ENCODE measurements at regions not wholly inside any gene's neighbourhood (a gene's known extent, or its start where the extent isn't known, plus 50 kb on each side); places are given as distances from the start of the nearest gene placed in this dataset.

DNA sequence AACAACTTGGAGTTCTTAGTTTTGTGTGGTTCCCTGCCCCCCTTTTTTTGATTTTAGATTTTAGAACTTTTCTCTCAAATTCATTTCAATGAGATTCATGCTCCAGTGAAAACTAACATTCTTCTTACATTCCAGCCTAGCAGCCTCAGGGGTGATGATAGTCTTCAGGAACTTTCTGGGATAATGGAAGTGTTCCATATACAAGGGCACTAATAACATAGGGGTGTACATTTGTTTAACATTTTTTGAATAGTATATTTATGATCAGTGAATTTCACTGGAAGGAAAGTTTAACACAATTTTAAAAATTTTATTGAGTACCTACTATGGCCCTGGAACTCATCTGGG, 61.4 kb upstream of the ZNF648 start:
- Histone ChIP-seq H3K4me3 (ENCODE audit: low read depth, low read length, poor library complexity, severe bottlenecking) (no peak overlapping the region), H3K36me3 (ENCODE audit: insufficient read depth, low read length) (no peaks in the 10 kb centered on the region), H3K4me2 (ENCODE audit: low read length) (no peak overlapping the region), H3K27me3 (ENCODE audit: insufficient read depth, low read length) (no peaks in the 10 kb centered on the region), H3F3A (ENCODE audit: insufficient read depth, low read length) (no peaks in the 10 kb centered on the region), H3K9ac (ENCODE audit: low read length) (no peak overlapping the region), H3K4me1 (ENCODE audit: insufficient read depth, low read length, severe bottlenecking) (no peaks in the 10 kb centered on the region), H4K20me1 (ENCODE audit: insufficient read depth, low read length) (no peaks in the 10 kb centered on the region), H3K9me3 (ENCODE audit: low read length) (no peaks in the 10 kb centered on the region), H3K79me2 (ENCODE audit: insufficient read depth, low read length) (no peaks in the 10 kb centered on the region), H2AFZ (ENCODE audit: low read length) (no peak overlapping the region), H3K27ac (ENCODE audit: low read depth, low read length, poor library complexity, severe bottlenecking) (no peak overlapping the region), H3K9me2 (ENCODE audit: low read depth, low read length) (no peaks in the 10 kb centered on the region)
- TF ChIP-seq, protein P1, sequence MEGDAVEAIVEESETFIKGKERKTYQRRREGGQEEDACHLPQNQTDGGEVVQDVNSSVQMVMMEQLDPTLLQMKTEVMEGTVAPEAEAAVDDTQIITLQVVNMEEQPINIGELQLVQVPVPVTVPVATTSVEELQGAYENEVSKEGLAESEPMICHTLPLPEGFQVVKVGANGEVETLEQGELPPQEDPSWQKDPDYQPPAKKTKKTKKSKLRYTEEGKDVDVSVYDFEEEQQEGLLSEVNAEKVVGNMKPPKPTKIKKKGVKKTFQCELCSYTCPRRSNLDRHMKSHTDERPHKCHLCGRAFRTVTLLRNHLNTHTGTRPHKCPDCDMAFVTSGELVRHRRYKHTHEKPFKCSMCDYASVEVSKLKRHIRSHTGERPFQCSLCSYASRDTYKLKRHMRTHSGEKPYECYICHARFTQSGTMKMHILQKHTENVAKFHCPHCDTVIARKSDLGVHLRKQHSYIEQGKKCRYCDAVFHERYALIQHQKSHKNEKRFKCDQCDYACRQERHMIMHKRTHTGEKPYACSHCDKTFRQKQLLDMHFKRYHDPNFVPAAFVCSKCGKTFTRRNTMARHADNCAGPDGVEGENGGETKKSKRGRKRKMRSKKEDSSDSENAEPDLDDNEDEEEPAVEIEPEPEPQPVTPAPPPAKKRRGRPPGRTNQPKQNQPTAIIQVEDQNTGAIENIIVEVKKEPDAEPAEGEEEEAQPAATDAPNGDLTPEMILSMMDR (IDR thresholded peaks at IDR 0.05; ENCODE audit: low read length), result no peak
- TF ChIP-seq EZH2 (IDR thresholded peaks at IDR 0.05; ENCODE audit: borderline replicate concordance, low read length), result no peak

DNA sequence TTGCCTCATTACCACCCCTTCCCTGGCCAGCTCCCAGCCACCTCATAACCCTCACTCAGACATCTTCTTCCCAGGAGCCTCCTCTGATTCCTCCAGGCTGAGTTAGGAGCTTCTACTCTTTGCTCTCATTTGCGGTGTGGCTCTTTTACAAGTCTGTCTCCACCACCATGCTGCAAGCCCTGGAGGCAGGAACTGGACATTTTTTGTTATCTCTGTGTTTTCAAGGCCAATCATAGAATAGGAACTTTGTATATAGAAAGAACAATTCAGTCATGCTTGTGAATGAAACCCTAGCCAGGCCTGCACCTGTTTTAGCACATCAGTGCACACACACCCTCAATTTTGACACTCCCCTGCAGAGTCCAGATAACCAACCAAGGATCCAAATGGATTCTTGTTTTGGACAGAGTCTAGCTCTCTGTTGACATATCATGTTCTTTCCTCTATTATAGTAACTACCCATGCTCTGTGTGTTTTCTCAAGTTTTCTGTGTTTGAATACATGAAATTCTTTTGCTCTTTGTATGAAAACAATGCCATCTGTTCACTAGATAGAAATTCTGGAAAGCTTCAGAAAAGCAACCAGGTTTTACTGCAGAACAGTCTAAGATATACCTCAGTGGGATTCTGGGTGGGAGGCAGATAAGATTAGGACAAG, 60.9 kb upstream of the ZNF648 start:
- no peak overlapping the region for H2AFZ ChIP-seq (ENCODE audit: low read length)
- no peak overlapping the region for H3K27ac ChIP-seq (ENCODE audit: low read depth, low read length, poor library complexity, severe bottlenecking)
- no peaks in the 10 kb centered on the region for H3F3A ChIP-seq (ENCODE audit: insufficient read depth, low read length)
- H3K4me3 ChIP-seq (ENCODE audit: low read depth, low read length, poor library complexity, severe bottlenecking), result no peak overlapping the region
- H3K36me3 ChIP-seq (ENCODE audit: insufficient read depth, low read length), result no peaks in the 10 kb centered on the region
- H3K9ac ChIP-seq (ENCODE audit: low read length), result no peak overlapping the region
- no peaks in the 10 kb centered on the region for H3K27me3 ChIP-seq (ENCODE audit: insufficient read depth, low read length)
- no peaks in the 10 kb centered on the region for H4K20me1 ChIP-seq (ENCODE audit: insufficient read depth, low read length)
- no peaks in the 10 kb centered on the region for H3K9me3 ChIP-seq (ENCODE audit: low read length)
- no peak overlapping the region for H3K4me2 ChIP-seq (ENCODE audit: low read length)
- no peaks in the 10 kb centered on the region for H3K9me2 ChIP-seq (ENCODE audit: low read depth, low read length)
- H3K4me1 ChIP-seq (ENCODE audit: insufficient read depth, low read length, severe bottlenecking), result no peaks in the 10 kb centered on the region
- no peaks in the 10 kb centered on the region for H3K79me2 ChIP-seq (ENCODE audit: insufficient read depth, low read length)
- TF ChIP-seq, protein P1 (IDR thresholded peaks at IDR 0.05; ENCODE audit: low read length), result no peak
- no peak for TF ChIP-seq EZH2 (IDR thresholded peaks at IDR 0.05; ENCODE audit: borderline replicate concordance, low read length)

DNA sequence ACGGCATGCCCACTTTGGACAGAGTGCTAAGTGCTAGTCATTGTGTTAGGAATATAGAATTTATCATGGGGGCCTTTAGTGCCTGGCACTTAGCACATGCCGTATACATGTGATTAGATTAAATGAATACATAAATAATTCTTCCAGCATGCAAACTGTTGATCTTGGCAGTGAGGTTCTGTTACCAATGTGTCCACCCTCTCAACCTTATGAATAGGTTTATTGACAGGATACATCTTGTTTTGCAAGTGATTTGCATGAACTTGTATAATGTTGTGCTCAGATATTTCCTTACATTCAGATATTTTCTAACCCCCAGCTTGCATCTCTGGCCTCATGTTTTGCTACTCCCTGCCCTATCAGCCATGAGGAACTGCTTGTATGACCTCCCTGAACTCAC, 60.3 kb upstream of the ZNF648 start:
- no peaks in the 10 kb centered on the region for H3K4me1 ChIP-seq (ENCODE audit: insufficient read depth, low read length, severe bottlenecking)
- no peaks in the 10 kb centered on the region for H3K27me3 ChIP-seq (ENCODE audit: insufficient read depth, low read length)
- no peaks in the 10 kb centered on the region for H4K20me1 ChIP-seq (ENCODE audit: insufficient read depth, low read length)
- H3K4me2 ChIP-seq (ENCODE audit: low read length), result no peak overlapping the region
- H3K79me2 ChIP-seq (ENCODE audit: insufficient read depth, low read length), result no peaks in the 10 kb centered on the region
- H2AFZ ChIP-seq (ENCODE audit: low read length), result no peak overlapping the region
- H3K9ac ChIP-seq (ENCODE audit: low read length), result no peak overlapping the region
- TF ChIP-seq EZH2 (IDR thresholded peaks at IDR 0.05; ENCODE audit: borderline replicate concordance, low read length), result no peak
- TF ChIP-seq, protein P1 (IDR thresholded peaks at IDR 0.05; ENCODE audit: low read length), result no peak
- no peak overlapping the region for H3K4me3 ChIP-seq (ENCODE audit: low read depth, low read length, poor library complexity, severe bottlenecking)
- no peaks in the 10 kb centered on the region for H3F3A ChIP-seq (ENCODE audit: insufficient read depth, low read length)
- H3K9me2 ChIP-seq (ENCODE audit: low read depth, low read length), result no peaks in the 10 kb centered on the region
- no peaks in the 10 kb centered on the region for H3K9me3 ChIP-seq (ENCODE audit: low read length)
- no peak overlapping the region for H3K27ac ChIP-seq (ENCODE audit: low read depth, low read length, poor library complexity, severe bottlenecking)
- H3K36me3 ChIP-seq (ENCODE audit: insufficient read depth, low read length), result no peaks in the 10 kb centered on the region

All from OCI-LY1 (cell line).